PC-9 (cell line): ENCODE measurements at regions not wholly inside any gene's neighbourhood (a gene's known extent, or its start where the extent isn't known, plus 50 kb on each side); places are given as distances from the start of the nearest gene placed in this dataset.

Source experiments
- EZH2 ChIP-seq: fragments of 200-600 bp; sonication (generic); IDR thresholded peaks from 2 replicates; pipeline ENCODE4 v1.8.0; 2017; ENCODE audit warnings: antibody characterized with exemption, low read depth
- TF ChIP-seq, protein P1 (sequence below): fragments of 200-600 bp; sonication (generic); conservative IDR thresholded peaks from 2 replicates; pipeline ENCODE4 v1.6.1; 2017; ENCODE audit warnings: mixed run types, antibody characterized with exemption, mild to moderate bottlenecking, moderate library complexity

DNA sequence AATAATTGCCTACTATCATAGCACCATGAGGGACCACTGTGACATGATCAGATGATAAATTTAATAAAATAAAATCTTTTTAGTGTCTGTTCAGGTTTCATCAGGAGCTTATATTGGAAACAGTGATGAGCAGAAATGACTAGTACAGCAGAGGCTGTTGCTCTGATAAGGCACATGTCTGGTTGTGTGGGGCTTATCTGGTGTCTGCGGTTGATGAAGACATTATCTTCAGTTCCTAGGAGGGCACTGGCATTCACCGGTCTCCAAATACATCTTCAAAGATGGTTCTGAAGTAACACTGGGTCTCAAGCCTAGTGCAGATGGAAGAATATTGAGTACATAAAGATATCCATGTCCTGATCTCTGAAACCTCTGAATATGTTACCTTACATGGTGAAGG lies 125.3 kb downstream of the SUCNR1 start:
- TF ChIP-seq EZH2, result no peak
- TF ChIP-seq, protein P1, sequence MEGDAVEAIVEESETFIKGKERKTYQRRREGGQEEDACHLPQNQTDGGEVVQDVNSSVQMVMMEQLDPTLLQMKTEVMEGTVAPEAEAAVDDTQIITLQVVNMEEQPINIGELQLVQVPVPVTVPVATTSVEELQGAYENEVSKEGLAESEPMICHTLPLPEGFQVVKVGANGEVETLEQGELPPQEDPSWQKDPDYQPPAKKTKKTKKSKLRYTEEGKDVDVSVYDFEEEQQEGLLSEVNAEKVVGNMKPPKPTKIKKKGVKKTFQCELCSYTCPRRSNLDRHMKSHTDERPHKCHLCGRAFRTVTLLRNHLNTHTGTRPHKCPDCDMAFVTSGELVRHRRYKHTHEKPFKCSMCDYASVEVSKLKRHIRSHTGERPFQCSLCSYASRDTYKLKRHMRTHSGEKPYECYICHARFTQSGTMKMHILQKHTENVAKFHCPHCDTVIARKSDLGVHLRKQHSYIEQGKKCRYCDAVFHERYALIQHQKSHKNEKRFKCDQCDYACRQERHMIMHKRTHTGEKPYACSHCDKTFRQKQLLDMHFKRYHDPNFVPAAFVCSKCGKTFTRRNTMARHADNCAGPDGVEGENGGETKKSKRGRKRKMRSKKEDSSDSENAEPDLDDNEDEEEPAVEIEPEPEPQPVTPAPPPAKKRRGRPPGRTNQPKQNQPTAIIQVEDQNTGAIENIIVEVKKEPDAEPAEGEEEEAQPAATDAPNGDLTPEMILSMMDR, result no peak
